ENCODE measurements at regions not wholly inside any gene's neighbourhood (a gene's known extent, or its start where the extent isn't known, plus 50 kb on each side); places are given as distances from the start of the nearest gene placed in this dataset.
"Not testable (repeated sequence)": the region's sequence is repeated elsewhere in the genome, so short reads cannot be mapped to it uniquely, and the experiment has no call there.

DNA sequence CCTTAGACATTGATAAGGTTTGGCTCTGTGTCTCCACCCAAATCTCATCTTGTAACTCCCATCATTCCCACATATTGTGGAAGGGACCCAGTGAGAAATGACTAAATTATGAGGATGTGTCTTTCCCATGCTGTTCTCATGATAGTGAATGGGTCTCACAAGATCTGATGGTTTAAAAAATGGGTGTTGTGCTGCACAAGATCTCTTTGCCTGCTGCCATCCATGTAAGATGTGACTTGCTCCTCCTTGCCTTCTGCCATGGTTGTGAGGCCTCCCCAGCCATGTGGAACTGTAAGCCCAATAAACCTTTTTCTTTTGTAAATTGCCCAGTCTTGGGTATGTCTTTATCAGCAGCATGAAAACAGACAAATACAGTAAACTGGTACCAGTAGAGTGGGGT lies 206.1 kb upstream of the KCND2 start:
- DNase-seq (ENCODE audit: low read depth) = not testable (repeated sequence)

DNA sequence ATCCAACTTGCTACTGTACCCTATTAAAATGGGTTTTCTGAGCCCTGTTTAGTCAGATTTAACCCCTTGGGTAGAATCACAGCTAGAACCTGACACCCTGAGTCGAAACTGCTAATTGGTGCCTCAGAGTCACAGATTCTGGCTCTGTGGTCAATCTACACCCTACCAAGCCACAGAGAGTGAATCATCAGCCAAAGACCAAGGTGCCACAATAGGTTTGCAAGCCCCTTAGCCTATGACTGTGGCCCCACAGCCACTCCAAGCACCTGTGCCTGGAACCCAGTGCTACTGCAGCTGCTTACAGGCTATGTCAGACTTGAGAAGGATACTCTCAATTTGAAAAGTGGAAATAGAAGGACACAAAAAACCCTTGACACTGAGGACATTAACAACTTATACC lies 202.8 kb upstream of the KCND2 start:
- no peak for DNase-seq (ENCODE audit: low read depth)

DNA sequence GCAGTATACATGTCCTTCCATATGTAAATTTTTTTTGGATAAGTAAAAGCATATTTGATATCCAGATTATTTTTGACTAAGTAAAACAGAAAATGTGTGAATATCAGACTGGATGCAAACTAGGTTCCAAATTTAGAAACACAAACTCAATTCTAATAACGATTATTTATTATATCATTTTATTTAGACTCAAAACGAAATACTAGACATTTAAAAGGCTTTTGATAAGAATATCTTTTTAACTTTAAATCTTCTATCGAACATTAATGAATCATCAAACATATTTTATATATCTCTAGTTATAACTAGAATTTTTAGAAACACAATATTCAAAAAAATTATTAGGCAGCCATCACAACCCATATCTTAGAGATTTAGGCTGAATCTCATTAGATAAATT lies 195.2 kb upstream of the KCND2 start:
- DNase-seq (ENCODE audit: low read depth) = no peak

DNA sequence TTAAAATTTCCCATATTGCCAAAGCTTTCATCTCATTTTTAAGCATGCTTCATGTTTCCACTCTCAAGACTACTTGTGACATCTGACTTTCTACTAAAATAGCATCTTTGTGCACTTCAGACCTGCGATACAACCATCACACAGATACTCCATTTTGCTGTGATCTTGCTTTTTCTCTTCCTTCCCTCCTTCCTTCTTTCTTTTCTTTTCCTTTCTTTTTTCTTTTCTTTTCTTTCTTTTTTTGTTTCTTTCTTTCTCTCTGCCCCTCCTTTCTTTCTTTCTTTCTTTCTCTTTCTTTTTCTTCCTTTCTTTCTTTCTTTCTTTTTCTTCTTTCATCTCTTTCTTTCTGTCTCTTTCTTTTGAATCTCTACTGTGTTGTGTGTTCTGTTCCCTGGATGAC lies 194.0 kb upstream of the KCND2 start:
- no peak for DNase-seq (ENCODE audit: low read depth)

DNA sequence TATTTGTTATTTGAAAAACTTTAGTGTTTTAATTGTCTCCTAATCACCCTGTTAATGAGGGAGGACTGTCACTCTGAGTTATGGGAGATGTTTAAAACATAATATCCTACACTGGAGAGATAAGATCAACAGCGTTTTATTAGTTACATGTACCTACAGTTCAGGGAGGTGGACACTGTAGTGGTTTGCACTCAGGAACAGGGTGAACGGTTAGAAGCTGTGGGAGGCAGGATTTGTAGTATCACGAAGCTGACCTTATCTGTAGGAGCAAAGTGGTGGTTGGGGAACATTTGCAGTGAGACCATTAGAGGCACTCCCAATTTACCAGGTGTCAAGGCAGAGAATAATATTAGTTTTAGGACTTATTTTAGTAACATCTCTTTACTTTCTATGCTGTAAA lies 193.3 kb upstream of the KCND2 start:
- no peak for DNase-seq (ENCODE audit: low read depth)

DNA sequence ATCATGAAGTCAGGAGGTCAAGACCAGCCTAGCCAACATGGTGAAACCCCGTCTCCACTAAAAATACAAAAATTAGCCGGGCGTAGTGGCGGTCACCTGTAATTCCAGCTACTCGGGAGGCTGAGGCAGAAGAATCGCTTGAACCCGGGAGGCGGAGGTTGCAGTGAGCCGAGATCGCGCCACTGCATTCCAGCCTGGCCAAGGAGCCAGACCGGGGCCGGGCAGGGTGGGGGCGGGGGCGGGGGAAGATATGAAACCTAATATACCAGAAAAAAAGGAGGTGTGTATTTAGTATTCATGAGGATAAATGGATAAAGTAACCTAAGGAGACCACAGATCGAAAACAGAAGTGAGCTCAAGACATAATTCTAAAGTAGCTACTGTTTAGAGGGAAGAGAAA lies 186.5 kb upstream of the KCND2 start:
- not testable (repeated sequence) for DNase-seq (ENCODE audit: low read depth)

DNA sequence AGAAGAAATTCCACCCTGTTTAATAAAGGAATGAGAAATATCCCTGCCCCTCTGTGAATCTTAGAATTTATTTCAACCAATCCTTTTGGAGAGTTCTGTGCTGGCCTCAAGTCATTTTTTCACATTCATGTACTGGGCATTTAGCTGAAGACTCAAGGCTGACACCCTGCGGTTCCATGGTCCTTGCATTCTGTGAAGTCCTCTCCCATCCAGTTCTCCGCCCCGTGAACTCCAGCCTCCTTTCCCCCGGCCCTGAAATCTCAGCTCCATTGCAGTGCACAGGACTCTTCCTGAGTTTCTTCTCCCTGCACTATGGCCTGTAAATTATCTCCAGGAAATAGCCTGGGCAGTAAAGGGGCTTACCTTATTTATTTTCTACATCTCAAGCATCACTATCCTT lies 183.0 kb upstream of the KCND2 start:
- no peak for DNase-seq (ENCODE audit: low read depth)

DNA sequence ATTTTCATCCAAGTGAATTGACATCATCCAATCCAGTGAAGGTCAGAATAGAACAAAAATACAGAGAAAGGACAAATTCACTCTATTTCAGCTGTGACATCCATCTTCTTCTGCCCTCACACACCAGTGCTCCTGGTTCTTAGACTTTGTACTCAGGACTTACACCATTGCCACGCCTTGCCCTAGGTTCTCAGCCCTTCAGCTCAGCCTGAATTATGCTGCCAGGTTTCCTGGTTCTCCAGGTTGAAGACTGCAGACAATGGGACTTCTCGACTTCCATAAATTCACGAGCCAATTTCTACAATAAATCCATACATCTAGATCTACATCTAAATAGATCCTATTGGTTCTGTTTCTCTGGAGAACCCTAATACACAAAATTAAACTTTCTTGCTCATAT lies 181.2 kb upstream of the KCND2 start:
- no peak for DNase-seq (ENCODE audit: low read depth)

DNA sequence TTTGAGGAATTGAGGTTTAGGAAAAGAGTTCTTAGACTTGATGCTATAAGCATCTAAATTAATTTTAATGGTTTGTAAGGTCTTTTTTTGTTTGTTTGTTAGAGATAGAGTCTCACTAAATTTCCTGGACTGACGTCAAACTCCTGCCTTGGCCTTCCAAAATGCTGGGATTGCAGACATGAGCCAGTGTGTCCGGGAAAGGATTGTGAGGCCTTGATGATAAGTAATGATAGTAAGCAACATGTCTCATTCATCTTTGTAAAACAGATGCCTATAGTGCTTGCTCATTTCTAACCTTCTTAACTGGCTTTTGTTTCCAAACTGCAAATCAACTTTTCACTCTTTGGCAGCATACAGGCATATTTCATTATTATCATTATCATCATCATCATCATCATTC lies 176.0 kb upstream of the KCND2 start:
- DNase-seq (ENCODE audit: low read depth) = no peak

DNA sequence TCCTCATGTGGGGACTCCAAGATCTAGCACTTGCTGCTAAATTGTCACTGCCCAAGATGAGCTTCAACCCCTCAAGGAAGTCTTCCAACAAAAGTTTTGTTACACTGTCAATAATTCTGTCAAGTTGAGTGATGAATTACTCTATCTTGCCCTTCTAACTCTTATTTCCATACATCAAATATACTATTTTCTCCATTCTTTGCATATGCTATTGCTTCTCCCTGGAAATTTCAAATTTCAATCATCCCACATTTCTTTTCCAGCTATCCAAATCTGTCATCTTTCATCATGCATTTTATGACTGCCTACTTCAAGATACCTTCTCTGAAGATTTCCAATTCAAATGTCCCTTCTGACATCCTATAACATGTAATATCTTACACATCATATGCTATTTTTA lies 175.2 kb upstream of the KCND2 start:
- no peak for DNase-seq (ENCODE audit: low read depth)

DNA sequence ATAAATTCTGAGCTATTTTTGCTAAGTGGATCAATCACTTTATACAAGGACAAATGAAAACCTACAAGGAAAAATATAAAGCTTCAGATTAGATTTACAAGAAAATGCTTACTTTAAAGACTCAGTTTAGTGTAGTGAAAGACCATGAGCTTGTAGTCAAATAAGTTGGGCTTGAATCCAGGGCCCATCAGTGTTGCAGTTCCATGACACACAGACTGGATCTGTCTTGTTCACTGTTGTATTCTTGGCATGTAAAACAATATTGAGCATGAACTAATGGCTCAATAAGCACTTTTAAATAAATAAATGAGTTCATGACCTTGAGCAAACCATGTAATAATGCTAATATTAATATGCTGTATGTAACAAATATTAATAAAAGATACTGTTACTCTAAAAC lies 164.6 kb upstream of the KCND2 start:
- no peak for DNase-seq (ENCODE audit: low read depth)

DNA sequence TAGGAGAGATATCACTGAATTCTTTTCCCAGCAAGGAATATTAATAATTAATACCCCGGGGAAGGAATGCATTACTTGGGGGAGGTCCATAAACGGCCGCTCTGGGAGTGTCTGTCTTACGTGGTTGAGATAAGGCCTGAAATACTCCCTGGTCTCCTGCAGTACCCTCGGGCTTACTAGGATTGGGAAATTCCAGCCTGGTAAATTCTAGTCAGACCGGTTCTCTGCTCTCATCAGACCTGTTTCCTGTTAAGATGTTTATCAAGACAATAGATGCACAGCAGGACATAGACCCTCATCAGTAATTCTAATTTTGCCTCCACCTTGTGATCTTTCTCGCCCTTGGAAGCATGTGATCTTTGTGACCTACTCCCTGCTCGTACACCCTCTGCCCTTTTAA lies 162.8 kb upstream of the KCND2 start:
- DNase-seq (ENCODE audit: low read depth) = no peak

DNA sequence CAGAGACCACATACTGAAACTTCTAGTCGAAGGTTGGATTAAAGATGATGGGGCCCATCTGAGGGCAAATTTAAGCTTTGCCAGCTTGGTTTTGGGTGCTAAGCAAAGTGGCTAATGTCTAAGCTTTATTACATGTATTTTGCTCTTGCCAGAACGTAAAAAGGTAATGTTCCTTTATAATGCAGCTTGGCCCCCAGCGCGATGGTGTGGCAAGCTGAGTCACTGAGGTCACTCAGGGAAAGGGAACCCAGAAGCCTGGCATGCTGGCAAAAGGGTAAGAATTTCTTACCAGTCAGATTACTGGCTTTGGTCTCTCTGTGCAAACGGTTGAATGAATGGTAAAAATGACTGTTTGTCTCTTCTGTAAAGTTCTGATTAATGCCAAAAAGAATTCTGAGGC lies 158.3 kb upstream of the KCND2 start:
- no peak for DNase-seq (ENCODE audit: low read depth)

DNA sequence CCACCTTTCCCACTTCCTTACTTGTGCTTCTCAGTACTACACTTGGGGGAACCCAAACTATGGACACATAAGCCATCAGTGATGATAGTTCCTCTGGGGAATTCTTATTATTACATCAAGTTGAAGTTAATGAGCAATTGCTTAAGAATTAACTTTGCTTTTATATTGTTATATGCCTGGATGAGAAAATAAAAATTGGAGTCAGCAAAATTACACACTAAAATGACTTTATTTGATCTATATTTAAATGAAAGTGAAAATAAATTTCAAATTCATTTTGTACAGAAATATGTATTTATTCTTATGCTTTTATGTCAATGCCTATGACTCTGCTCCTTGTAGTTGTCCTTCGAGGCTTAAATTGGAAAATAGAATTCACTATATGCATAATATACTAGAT lies 149.4 kb upstream of the KCND2 start:
- DNase-seq (ENCODE audit: low read depth) = no peak

DNA sequence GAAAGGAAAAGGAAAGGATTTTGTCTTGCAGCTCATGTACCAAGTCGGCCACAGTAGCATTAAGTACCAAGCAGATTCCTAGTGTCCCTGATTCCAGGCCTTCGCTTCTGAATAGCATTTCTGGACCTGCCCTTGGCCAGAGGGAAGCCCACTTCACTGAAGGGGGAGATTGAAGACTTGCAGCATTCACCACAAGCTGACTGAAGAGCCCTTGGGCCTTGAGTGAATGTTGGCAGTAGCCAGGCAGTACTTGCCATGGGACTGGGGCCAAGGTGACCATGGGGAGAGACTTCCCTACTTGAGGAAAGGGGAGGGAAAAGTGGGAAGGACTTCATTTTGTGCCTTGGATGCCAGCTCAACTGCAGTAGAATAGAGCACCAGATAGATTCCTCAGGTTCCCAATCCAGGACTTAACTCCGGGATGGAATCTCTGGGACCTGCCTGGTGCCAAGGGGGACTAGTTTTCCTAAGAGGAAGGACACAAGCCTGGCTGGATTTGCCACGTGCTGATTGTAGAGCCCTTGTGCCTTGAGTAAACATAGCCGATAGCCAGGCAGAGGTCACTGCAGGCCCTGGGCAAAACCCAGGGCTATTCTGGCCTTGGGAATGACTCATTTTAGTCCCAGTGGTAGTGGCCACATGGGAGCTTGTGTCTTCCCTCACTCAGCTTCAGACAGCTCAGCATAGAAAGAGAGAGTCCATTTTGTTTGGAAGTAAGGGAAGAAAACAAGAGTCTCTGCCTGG lies 141.7 kb upstream of the KCND2 start:
- no peak for DNase-seq (ENCODE audit: low read depth)

DNA sequence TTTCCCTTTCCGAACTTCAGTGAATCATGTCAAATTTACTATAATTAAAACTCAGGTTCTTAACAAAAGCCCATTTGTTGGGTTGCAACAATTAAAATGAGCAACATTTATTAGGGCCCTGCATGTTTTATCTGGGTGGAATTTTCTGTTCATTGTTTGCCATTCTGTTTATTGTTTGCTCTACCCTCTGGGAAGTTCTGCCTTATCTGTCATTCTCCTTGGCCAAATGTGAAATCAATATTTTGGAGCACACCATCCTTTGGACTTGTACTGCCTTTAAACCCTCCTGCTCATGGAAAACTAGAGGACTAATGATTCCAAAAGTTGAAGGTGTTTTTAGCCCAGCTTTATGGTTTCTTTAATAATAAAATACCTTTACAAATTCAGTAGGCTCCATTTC lies 134.5 kb upstream of the KCND2 start:
- DNase-seq (ENCODE audit: low read depth) = no peak

DNA sequence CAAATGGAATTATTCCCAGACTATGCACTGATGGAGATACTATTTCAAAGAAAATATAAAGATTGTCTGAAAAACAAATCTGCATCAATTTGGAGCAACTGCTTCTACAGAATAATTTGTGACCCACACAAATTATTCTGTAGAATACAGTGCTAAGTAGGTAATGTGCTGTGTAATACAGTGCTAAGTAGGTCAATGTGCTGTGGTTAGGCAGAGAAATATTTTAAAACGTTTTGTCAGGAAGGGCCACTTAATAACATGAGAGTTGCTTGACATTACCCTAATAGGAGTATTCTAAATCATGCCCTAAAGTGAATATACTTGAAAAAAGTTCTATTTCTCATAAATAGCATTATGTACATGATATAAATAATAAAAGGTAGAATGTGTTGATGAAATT lies 116.5 kb upstream of the KCND2 start:
- DNase-seq (ENCODE audit: low read depth) = no peak

DNA sequence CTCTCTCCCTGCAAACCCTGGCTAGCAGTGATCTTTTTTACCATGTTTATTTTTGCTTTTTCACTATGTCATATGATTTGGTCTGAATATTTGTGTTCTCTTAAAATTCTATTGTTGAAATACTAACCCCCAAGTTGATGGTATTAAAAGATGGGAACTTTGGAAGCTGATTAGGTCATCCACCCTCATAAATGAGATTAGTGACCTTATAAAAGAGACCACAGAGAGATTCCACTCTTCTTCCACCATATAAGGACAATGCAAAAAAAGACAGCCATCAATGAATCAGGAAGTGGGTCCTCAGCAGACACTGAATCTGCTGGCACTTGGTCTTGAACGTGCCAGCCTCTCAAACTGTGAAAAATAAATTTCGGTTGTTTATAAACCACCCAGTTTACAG lies 112.8 kb upstream of the KCND2 start:
- no peak for DNase-seq (ENCODE audit: low read depth)

DNA sequence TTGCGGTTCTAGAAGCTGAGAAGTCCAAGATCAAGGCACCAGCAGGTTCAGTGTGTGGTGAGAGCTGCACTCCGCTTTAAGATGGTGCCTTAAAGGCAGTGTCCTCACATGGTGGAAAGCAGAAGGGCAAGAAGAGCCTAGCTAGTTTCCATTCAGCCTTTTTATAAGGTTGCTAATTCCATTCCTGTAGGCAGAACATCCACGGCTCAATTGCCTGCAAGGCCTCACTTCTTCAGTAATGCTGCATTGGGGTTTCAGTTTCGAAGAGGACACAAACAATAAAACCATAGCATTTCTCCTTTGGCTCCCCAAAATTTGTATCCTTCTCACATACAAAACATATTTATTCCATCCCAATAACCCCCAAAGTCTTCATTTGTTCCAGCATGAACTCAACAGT lies 109.5 kb upstream of the KCND2 start:
- DNase-seq (ENCODE audit: low read depth) = no peak

DNA sequence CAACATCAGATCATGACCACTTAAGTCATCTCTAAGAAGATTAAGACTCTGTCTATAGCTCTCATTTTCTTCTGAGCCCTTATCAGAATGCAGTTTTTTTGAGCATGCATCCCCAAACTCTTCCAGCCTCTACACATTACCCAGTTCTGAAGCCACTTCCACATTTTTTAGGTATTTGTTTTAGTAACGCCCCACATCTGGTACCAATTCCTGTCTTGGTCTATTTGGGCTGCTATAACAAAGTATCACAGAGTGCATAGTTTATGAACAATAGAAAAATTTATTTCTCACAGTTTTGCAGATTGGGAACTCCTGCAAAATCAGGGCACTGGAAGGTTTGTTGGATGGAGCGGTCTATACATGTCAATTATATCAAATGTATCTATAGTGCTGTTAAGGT lies 107.7 kb upstream of the KCND2 start:
- no peak for DNase-seq (ENCODE audit: low read depth)

DNA sequence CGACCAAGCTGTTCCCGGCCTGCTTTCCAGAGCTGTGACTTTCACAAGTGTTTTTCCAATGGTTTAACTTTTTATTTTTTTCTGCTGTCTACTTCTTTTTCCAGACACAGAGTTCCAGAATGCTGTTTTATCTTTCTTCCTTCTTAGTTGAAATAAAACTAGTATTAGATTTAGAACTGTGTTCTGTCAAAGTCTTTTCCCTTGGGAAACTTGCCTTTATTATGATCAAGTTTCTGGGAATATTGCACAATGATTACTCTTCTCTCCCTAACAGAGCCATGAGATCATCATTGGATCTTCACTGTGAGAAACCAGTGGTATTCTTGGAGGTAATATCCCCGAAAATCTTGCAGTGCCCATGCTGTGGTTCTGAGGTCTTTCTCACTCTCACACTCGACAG lies 104.9 kb upstream of the KCND2 start:
- DNase-seq (ENCODE audit: low read depth) = no peak

DNA sequence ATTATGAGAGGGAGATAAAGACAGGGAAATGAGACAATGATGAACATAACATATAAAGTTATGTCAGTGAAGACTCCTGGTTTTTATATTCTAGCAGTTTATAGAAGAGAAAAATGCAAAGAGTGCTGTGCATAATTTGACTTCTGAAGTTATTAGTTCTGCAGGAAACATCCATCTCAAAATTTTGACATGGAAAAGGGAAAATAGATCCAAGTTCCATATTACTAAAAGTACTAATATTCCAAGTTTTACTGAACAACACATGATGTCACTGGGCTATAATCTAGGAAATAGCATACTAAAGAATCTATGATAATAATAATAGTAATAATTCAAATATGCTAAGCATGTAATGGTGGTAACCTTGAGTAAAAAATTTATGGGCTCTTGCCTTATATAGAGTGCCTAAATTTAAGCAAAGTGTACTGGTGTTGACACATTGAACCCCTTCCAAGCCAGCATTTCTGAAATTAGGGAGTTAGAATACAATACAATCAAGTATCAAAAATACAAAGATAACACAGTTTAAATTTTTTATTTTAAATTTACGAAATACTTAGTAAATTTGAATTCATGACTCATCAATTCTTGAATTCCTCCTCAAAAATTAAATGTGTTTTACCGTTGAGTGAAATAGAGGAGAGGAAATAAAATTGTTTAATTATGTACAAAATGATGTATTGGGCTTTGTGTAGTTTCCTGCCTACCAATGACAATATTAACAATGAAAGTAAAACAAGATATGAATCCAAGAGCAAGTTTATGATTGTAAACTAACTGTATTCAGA lies 102.8 kb upstream of the KCND2 start:
- DNase-seq (ENCODE audit: low read depth) = no peak

DNA sequence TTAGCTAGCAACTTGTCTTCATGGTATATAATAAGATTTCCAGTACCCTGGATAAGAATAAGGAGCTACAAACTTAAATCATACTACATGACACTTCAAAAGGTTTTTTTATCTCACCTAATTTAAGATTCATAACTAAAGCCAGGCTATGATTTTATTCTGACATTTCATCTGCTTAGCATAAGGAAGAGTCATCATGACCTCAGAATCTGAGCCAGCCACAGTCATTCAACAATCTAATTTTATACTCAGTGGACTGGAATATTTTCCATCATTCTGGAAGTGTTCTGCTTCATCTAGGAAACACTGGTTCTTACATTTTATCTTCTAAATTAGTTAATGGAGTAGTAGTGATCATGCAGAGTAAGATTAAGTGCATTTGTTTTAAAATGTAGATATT lies 102.1 kb upstream of the KCND2 start:
- no peak for DNase-seq (ENCODE audit: low read depth)

DNA sequence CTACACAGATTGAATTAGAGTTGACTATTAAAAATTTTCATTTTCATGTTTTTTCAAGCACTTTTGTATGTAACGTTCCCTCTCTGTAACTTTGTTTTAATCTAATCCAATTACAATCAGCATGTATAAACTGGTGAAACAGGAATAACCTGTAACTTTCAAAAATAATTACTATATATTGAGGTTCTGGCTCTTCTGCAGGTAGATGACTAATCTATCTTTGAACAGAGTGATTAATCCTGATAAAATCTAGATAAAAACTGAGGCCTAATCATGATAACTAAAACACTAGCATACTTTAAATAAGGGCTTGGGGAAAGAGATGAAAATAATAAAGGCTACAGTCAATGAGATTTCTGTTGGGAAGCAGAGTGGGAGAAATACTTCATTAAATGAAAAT lies 101.6 kb upstream of the KCND2 start:
- DNase-seq (ENCODE audit: low read depth) = no peak
